ENCODE measurements at regions not wholly inside any gene's neighbourhood (a gene's known extent, or its start where the extent isn't known, plus 50 kb on each side); places are given as distances from the start of the nearest gene placed in this dataset.

GRCh38 chr11:70711911-70712185 is 313.5 kb downstream of the CTTN start:
- TF ChIP-seq CTCF (IDR thresholded peaks at IDR 0.05; ENCODE audit: low read depth, low read length) = no peak
- no peak for TF ChIP-seq POLR2A (IDR thresholded peaks at IDR 0.05; ENCODE audit: extremely low read depth, insufficient read length)

Data from NB4 (cell line).